ENCODE measurements at regions not wholly inside any gene's neighbourhood (a gene's known extent, or its start where the extent isn't known, plus 50 kb on each side); places are given as distances from the start of the nearest gene placed in this dataset.
"Not testable (repeated sequence)": the region's sequence is repeated elsewhere in the genome, so short reads cannot be mapped to it uniquely, and the experiment has no call there.

- DNase-seq (ENCODE audit: low read depth) = no peak
- Histone ChIP-seq H3K27me3 (replicated peaks; ENCODE audit: control insufficient read depth, insufficient read depth, low read length) (no peaks in the 10 kb centered on the region), H3K9ac (ENCODE audit: low read length) (no peak overlapping the region), H3K9me3 (ENCODE audit: control insufficient read depth, low read length) (no peaks in the 10 kb centered on the region), H3K4me3 (ENCODE audit: low read length) (no peak overlapping the region), H3K4me1 (ENCODE audit: control insufficient read depth, insufficient read depth, low read length) (no peaks in the 10 kb centered on the region), H3K36me3 (ENCODE audit: control insufficient read depth, insufficient read depth, low read length, severe bottlenecking) (no peaks in the 10 kb centered on the region)
Observed at GRCh38 chr12:73867147-73867546, 670.5 kb upstream of the ATXN7L3B start.

- not testable (repeated sequence) for H3K36me3 ChIP-seq (ENCODE audit: control insufficient read depth, insufficient read depth, low read length, severe bottlenecking); H3K27me3 ChIP-seq (replicated peaks; ENCODE audit: control insufficient read depth, insufficient read depth, low read length); H3K4me3 ChIP-seq (ENCODE audit: low read length); H3K9ac ChIP-seq (ENCODE audit: low read length); DNase-seq (ENCODE audit: low read depth); H3K9me3 ChIP-seq (ENCODE audit: control insufficient read depth, low read length); H3K4me1 ChIP-seq (ENCODE audit: control insufficient read depth, insufficient read depth, low read length)
Observed at GRCh38 chr12:73877291-73877690, 660.3 kb upstream of the ATXN7L3B start.

GRCh38 chr12:73892201-73892600 is 645.4 kb upstream of the ATXN7L3B start:
- DNase-seq (ENCODE audit: low read depth) = peak; percentile 59
- H3K9me3 ChIP-seq (ENCODE audit: control insufficient read depth, low read length) = no peaks in the 10 kb centered on the region
- no peak overlapping the region for H3K9ac ChIP-seq (ENCODE audit: low read length)
- H3K4me1 ChIP-seq (ENCODE audit: control insufficient read depth, insufficient read depth, low read length) = no peaks in the 10 kb centered on the region
- no peaks in the 10 kb centered on the region for H3K36me3 ChIP-seq (ENCODE audit: control insufficient read depth, insufficient read depth, low read length, severe bottlenecking)
- no peak overlapping the region for H3K4me3 ChIP-seq (ENCODE audit: low read length)
- no peaks in the 10 kb centered on the region for H3K27me3 ChIP-seq (replicated peaks; ENCODE audit: control insufficient read depth, insufficient read depth, low read length)

- Histone ChIP-seq H3K27me3 (replicated peaks; ENCODE audit: control insufficient read depth, insufficient read depth, low read length) (no peaks in the 10 kb centered on the region), H3K4me1 (ENCODE audit: control insufficient read depth, insufficient read depth, low read length) (no peaks in the 10 kb centered on the region), H3K9ac (ENCODE audit: low read length) (no peak overlapping the region), H3K36me3 (ENCODE audit: control insufficient read depth, insufficient read depth, low read length, severe bottlenecking) (no peaks in the 10 kb centered on the region), H3K4me3 (ENCODE audit: low read length) (no peak overlapping the region), H3K9me3 (ENCODE audit: control insufficient read depth, low read length) (no peaks in the 10 kb centered on the region)
- no peak for DNase-seq (ENCODE audit: low read depth)
Observed at GRCh38 chr12:73898645-73899044, 639.0 kb upstream of the ATXN7L3B start.

GRCh38 chr12:73902260-73902659 is 635.4 kb upstream of the ATXN7L3B start:
- Histone ChIP-seq H3K9ac (ENCODE audit: low read length) (no peak overlapping the region), H3K9me3 (ENCODE audit: control insufficient read depth, low read length) (no peaks in the 10 kb centered on the region), H3K4me3 (ENCODE audit: low read length) (no peak overlapping the region), H3K36me3 (ENCODE audit: control insufficient read depth, insufficient read depth, low read length, severe bottlenecking) (no peaks in the 10 kb centered on the region), H3K27me3 (replicated peaks; ENCODE audit: control insufficient read depth, insufficient read depth, low read length) (no peaks in the 10 kb centered on the region), H3K4me1 (ENCODE audit: control insufficient read depth, insufficient read depth, low read length) (no peaks in the 10 kb centered on the region)
- no peak for DNase-seq (ENCODE audit: low read depth)

- Histone ChIP-seq H3K9ac (ENCODE audit: low read length) (no peak overlapping the region), H3K4me1 (ENCODE audit: control insufficient read depth, insufficient read depth, low read length) (no peaks in the 10 kb centered on the region), H3K36me3 (ENCODE audit: control insufficient read depth, insufficient read depth, low read length, severe bottlenecking) (no peaks in the 10 kb centered on the region), H3K4me3 (ENCODE audit: low read length) (no peak overlapping the region), H3K9me3 (ENCODE audit: control insufficient read depth, low read length) (no peaks in the 10 kb centered on the region), H3K27me3 (replicated peaks; ENCODE audit: control insufficient read depth, insufficient read depth, low read length) (no peaks in the 10 kb centered on the region)
- no peak for DNase-seq (ENCODE audit: low read depth)
Observed at GRCh38 chr12:73906757-73907156, 630.9 kb upstream of the ATXN7L3B start.

- no peaks in the 10 kb centered on the region for H3K9me3 ChIP-seq (ENCODE audit: control insufficient read depth, low read length)
- peak; percentile 42 for DNase-seq (ENCODE audit: low read depth)
- H3K4me1 ChIP-seq (ENCODE audit: control insufficient read depth, insufficient read depth, low read length) = no peaks in the 10 kb centered on the region
- no peaks in the 10 kb centered on the region for H3K36me3 ChIP-seq (ENCODE audit: control insufficient read depth, insufficient read depth, low read length, severe bottlenecking)
- no peak overlapping the region for H3K9ac ChIP-seq (ENCODE audit: low read length)
- H3K4me3 ChIP-seq (ENCODE audit: low read length) = no peak overlapping the region
- no peaks in the 10 kb centered on the region for H3K27me3 ChIP-seq (replicated peaks; ENCODE audit: control insufficient read depth, insufficient read depth, low read length)
Observed at GRCh38 chr12:73935817-73936216, 601.8 kb upstream of the ATXN7L3B start.

- Histone ChIP-seq H3K4me1 (ENCODE audit: control insufficient read depth, insufficient read depth, low read length) (no peaks in the 10 kb centered on the region), H3K27me3 (replicated peaks; ENCODE audit: control insufficient read depth, insufficient read depth, low read length) (no peaks in the 10 kb centered on the region), H3K9ac (ENCODE audit: low read length) (no peak overlapping the region), H3K4me3 (ENCODE audit: low read length) (no peak overlapping the region), H3K9me3 (ENCODE audit: control insufficient read depth, low read length) (no peaks in the 10 kb centered on the region), H3K36me3 (ENCODE audit: control insufficient read depth, insufficient read depth, low read length, severe bottlenecking) (no peaks in the 10 kb centered on the region)
- no peak for DNase-seq (ENCODE audit: low read depth)
Observed at GRCh38 chr12:73947326-73948026, 590.2 kb upstream of the ATXN7L3B start.

GRCh38 chr12:73950507-73950906 is 587.1 kb upstream of the ATXN7L3B start:
- no peak overlapping the region for H3K9ac ChIP-seq (ENCODE audit: low read length)
- H3K4me1 ChIP-seq (ENCODE audit: control insufficient read depth, insufficient read depth, low read length) = no peaks in the 10 kb centered on the region
- H3K9me3 ChIP-seq (ENCODE audit: control insufficient read depth, low read length) = no peaks in the 10 kb centered on the region
- H3K36me3 ChIP-seq (ENCODE audit: control insufficient read depth, insufficient read depth, low read length, severe bottlenecking) = no peaks in the 10 kb centered on the region
- DNase-seq (ENCODE audit: low read depth) = no peak
- no peaks in the 10 kb centered on the region for H3K27me3 ChIP-seq (replicated peaks; ENCODE audit: control insufficient read depth, insufficient read depth, low read length)
- H3K4me3 ChIP-seq (ENCODE audit: low read length) = no peak overlapping the region

GRCh38 chr12:73951956-73952703 is 585.5 kb upstream of the ATXN7L3B start:
- no peaks in the 10 kb centered on the region for H3K36me3 ChIP-seq (ENCODE audit: control insufficient read depth, insufficient read depth, low read length, severe bottlenecking)
- H3K4me1 ChIP-seq (ENCODE audit: control insufficient read depth, insufficient read depth, low read length) = no peaks in the 10 kb centered on the region
- no peak overlapping the region for H3K4me3 ChIP-seq (ENCODE audit: low read length)
- H3K9me3 ChIP-seq (ENCODE audit: control insufficient read depth, low read length) = no peaks in the 10 kb centered on the region
- H3K9ac ChIP-seq (ENCODE audit: low read length) = no peak overlapping the region
- no peak for DNase-seq (ENCODE audit: low read depth)
- H3K27me3 ChIP-seq (replicated peaks; ENCODE audit: control insufficient read depth, insufficient read depth, low read length) = no peaks in the 10 kb centered on the region

- no peak for DNase-seq (ENCODE audit: low read depth)
- Histone ChIP-seq H3K9me3 (ENCODE audit: control insufficient read depth, low read length) (no peaks in the 10 kb centered on the region), H3K4me1 (ENCODE audit: control insufficient read depth, insufficient read depth, low read length) (no peaks in the 10 kb centered on the region), H3K4me3 (ENCODE audit: low read length) (no peak overlapping the region), H3K9ac (ENCODE audit: low read length) (no peak overlapping the region), H3K36me3 (ENCODE audit: control insufficient read depth, insufficient read depth, low read length, severe bottlenecking) (no peaks in the 10 kb centered on the region), H3K27me3 (replicated peaks; ENCODE audit: control insufficient read depth, insufficient read depth, low read length) (no peaks in the 10 kb centered on the region)
Observed at GRCh38 chr12:73964641-73965040, 573.0 kb upstream of the ATXN7L3B start.

All from adipocyte (in vitro differentiated cells).